Thyroid gland (tissue), 4 donors: ENCODE measurements at regions not wholly inside any gene's neighbourhood (a gene's known extent, or its start where the extent isn't known, plus 50 kb on each side); places are given as distances from the start of the nearest gene placed in this dataset.

Experiments used
- POLR2A ChIP-seq, 2 donors: fragments of 450-650 bp; IDR thresholded peaks; one replicate each; pipeline ENCODE4 v1.6.1; 2017; ENCODE audit warnings: antibody characterized with exemption in 2 of 2, mild to moderate bottlenecking in 2 of 2, moderate library complexity in 1 of 2
- TF ChIP-seq, protein P1 (sequence below), 6 experiments: fragments of 200-600 bp in 3 of 6; fragments of 450-650 bp in 3 of 6; sonication (generic) in 3 of 6; IDR thresholded peaks; one replicate each; pipeline ENCODE4 v1.5.1; 2016 to 2019; ENCODE audit warnings: antibody characterized with exemption in 6 of 6, mild to moderate bottlenecking in 2 of 6, inconsistent platforms in 1 of 6, moderate library complexity in 1 of 6

GRCh38 chrX:148416142-148416541 lies 84.3 kb upstream of the AFF2 start:
- TF ChIP-seq, protein P1, sequence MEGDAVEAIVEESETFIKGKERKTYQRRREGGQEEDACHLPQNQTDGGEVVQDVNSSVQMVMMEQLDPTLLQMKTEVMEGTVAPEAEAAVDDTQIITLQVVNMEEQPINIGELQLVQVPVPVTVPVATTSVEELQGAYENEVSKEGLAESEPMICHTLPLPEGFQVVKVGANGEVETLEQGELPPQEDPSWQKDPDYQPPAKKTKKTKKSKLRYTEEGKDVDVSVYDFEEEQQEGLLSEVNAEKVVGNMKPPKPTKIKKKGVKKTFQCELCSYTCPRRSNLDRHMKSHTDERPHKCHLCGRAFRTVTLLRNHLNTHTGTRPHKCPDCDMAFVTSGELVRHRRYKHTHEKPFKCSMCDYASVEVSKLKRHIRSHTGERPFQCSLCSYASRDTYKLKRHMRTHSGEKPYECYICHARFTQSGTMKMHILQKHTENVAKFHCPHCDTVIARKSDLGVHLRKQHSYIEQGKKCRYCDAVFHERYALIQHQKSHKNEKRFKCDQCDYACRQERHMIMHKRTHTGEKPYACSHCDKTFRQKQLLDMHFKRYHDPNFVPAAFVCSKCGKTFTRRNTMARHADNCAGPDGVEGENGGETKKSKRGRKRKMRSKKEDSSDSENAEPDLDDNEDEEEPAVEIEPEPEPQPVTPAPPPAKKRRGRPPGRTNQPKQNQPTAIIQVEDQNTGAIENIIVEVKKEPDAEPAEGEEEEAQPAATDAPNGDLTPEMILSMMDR (IDR thresholded peaks at IDR 0.05) = no peak
- TF ChIP-seq POLR2A (IDR thresholded peaks at IDR 0.05) = no peak
